ENCODE measurements at regions not wholly inside any gene's neighbourhood (a gene's known extent, or its start where the extent isn't known, plus 50 kb on each side); places are given as distances from the start of the nearest gene placed in this dataset.

GRCh38 chr5:147051193-147051592, 172.6 kb upstream of the PPP2R2B start:
- CTCF ChIA-PET, result no interaction called here

GRCh38 chr5:147052519-147052918, 174.0 kb upstream of the PPP2R2B start:
- Histone ChIP-seq H4K20me1 (ENCODE audit: low read length) (no peaks in the 10 kb centered on the region), H3K79me2 (ENCODE audit: low read length) (no peaks in the 10 kb centered on the region), H2AFZ (ENCODE audit: low read length) (no peak overlapping the region), H3F3A (ENCODE audit: low read length, unreplicated experiment) (no peaks in the 10 kb centered on the region), H3K27ac (ENCODE audit: low read length) (no peak overlapping the region), H3K36me3 (ENCODE audit: low read depth, low read length) (no peaks in the 10 kb centered on the region), H3K4me1 (ENCODE audit: insufficient read depth, low read length) (no peaks in the 10 kb centered on the region), H3K4me2 (ENCODE audit: low read length) (no peak overlapping the region), H3K4me3 (ENCODE audit: low read length) (no peak overlapping the region), H3K27me3 (ENCODE audit: low read length) (peaks cover 41% of the 10 kb centered on the region), H3K9me3 (ENCODE audit: low read length) (no peaks in the 10 kb centered on the region), H3K9me2 (replicated peaks; ENCODE audit: low read length) (no peaks in the 10 kb centered on the region), H3K9ac (ENCODE audit: low read length) (no peak overlapping the region)
- intact Hi-C loops (cut with micrococcal nuclease), result no loop called here
- no TSS peak for BruUV-seq (replicated peaks)
- ChIA-PET POLR2A (ENCODE audit: unreplicated experiment) (no interaction called here), CTCF (no interaction called here)
- ATAC-seq (no peak), DNase-seq (no peak)
- TF ChIP-seq CTCF (conservative IDR thresholded peaks at IDR 0.05; ENCODE audit: low read depth, low read length) (no peak), EZH2 (IDR thresholded peaks at IDR 0.05; ENCODE audit: low read length, unreplicated experiment) (no peak), EZH2phosphoT487 (IDR thresholded peaks at IDR 0.05; ENCODE audit: borderline replicate concordance, low read length) (no peak)

More at GRCh38 chr5:147051193-147051592, 172.6 kb upstream of the PPP2R2B start:
- no peak overlapping the region for H3K27ac ChIP-seq (ENCODE audit: low read length)
- no peaks in the 10 kb centered on the region for H3K9me3 ChIP-seq (ENCODE audit: low read length)
- no peak overlapping the region for H3K4me3 ChIP-seq (ENCODE audit: low read length)
- intact Hi-C loops (cut with micrococcal nuclease), result no loop called here
- no peaks in the 10 kb centered on the region for H3K36me3 ChIP-seq (ENCODE audit: low read depth, low read length)
- POLR2A ChIA-PET (ENCODE audit: unreplicated experiment), result no interaction called here
- no peak overlapping the region for H3K9ac ChIP-seq (ENCODE audit: low read length)
- no peak overlapping the region for H2AFZ ChIP-seq (ENCODE audit: low read length)
- no peaks in the 10 kb centered on the region for H3K4me1 ChIP-seq (ENCODE audit: insufficient read depth, low read length)
- no peaks in the 10 kb centered on the region for H3K9me2 ChIP-seq (replicated peaks; ENCODE audit: low read length)
- peaks cover 33% of the 10 kb centered on the region for H3K27me3 ChIP-seq (ENCODE audit: low read length)
- ATAC-seq, result no peak
- no peak overlapping the region for H3K4me2 ChIP-seq (ENCODE audit: low read length)
- DNase-seq, result peak; percentile 5
- BruUV-seq (replicated peaks), result no TSS peak
- no peaks in the 10 kb centered on the region for H3K79me2 ChIP-seq (ENCODE audit: low read length)
- no peaks in the 10 kb centered on the region for H3F3A ChIP-seq (ENCODE audit: low read length, unreplicated experiment)
- H4K20me1 ChIP-seq (ENCODE audit: low read length), result no peaks in the 10 kb centered on the region
- TF ChIP-seq CTCF (conservative IDR thresholded peaks at IDR 0.05; ENCODE audit: low read depth, low read length) (no peak), EZH2phosphoT487 (IDR thresholded peaks at IDR 0.05; ENCODE audit: borderline replicate concordance, low read length) (no peak), EZH2 (IDR thresholded peaks at IDR 0.05; ENCODE audit: low read length, unreplicated experiment) (no peak)

GRCh38 chr5:147055089-147055826, 176.7 kb upstream of the PPP2R2B start:
- peaks cover 41% of the 10 kb centered on the region for H3K27me3 ChIP-seq (ENCODE audit: low read length)
- no peak overlapping the region for H3K4me3 ChIP-seq (ENCODE audit: low read length)
- H3K79me2 ChIP-seq (ENCODE audit: low read length), result no peaks in the 10 kb centered on the region
- DNase-seq, result no peak
- H3K27ac ChIP-seq (ENCODE audit: low read length), result no peak overlapping the region
- no peaks in the 10 kb centered on the region for H3K4me1 ChIP-seq (ENCODE audit: insufficient read depth, low read length)
- no peak for ATAC-seq
- no peak overlapping the region for H3K9ac ChIP-seq (ENCODE audit: low read length)
- intact Hi-C loops (cut with micrococcal nuclease), result no loop called here
- no peaks in the 10 kb centered on the region for H3K9me2 ChIP-seq (replicated peaks; ENCODE audit: low read length)
- H3F3A ChIP-seq (ENCODE audit: low read length, unreplicated experiment), result no peaks in the 10 kb centered on the region
- CTCF ChIA-PET, result no interaction called here
- no peaks in the 10 kb centered on the region for H4K20me1 ChIP-seq (ENCODE audit: low read length)
- H3K36me3 ChIP-seq (ENCODE audit: low read depth, low read length), result no peaks in the 10 kb centered on the region
- no TSS peak for BruUV-seq (replicated peaks)
- H2AFZ ChIP-seq (ENCODE audit: low read length), result no peak overlapping the region
- no peaks in the 10 kb centered on the region for H3K9me3 ChIP-seq (ENCODE audit: low read length)
- TF ChIP-seq CTCF (conservative IDR thresholded peaks at IDR 0.05; ENCODE audit: low read depth, low read length) (no peak), EZH2phosphoT487 (IDR thresholded peaks at IDR 0.05; ENCODE audit: borderline replicate concordance, low read length) (no peak), EZH2 (IDR thresholded peaks at IDR 0.05; ENCODE audit: low read length, unreplicated experiment) (no peak)
- no peak overlapping the region for H3K4me2 ChIP-seq (ENCODE audit: low read length)
- POLR2A ChIA-PET (ENCODE audit: unreplicated experiment), result no interaction called here

Data from PC-3 (cell line).